Stimulated activated CD8-positive, alpha-beta memory T cell treated with anti-CD3 and anti-CD28 coated beads, Interleukin-15, amount 100 ng/mL, for 48 hours (primary cell): ENCODE measurements at regions not wholly inside any gene's neighbourhood (a gene's known extent, or its start where the extent isn't known, plus 50 kb on each side); places are given as distances from the start of the nearest gene placed in this dataset.
"Not testable (repeated sequence)": the region's sequence is repeated elsewhere in the genome, so short reads cannot be mapped to it uniquely, and the experiment has no call there.

Experiments
- DNase-seq, 2 donors: peaks; one replicate each; pipeline ENCODE4 v3.0.0-alpha.2; 2020; ENCODE audit warnings: low read depth in 2 of 2

- no peak for DNase-seq
These were observed 975.2 kb upstream of the AUTS2 start for GRCh38 chr7:68623030-68623429.

- no peak for DNase-seq
These were observed 970.9 kb upstream of the AUTS2 start for GRCh38 chr7:68627247-68627864.

- DNase-seq: not testable (repeated sequence)
These were observed 967.4 kb upstream of the AUTS2 start for GRCh38 chr7:68630914-68631313.

GRCh38 chr7:68640103-68640502 is 958.2 kb upstream of the AUTS2 start:
- DNase-seq: no peak

- no peak for DNase-seq
These were observed 955.5 kb upstream of the AUTS2 start for GRCh38 chr7:68642727-68643126.

GRCh38 chr7:68663392-68663791 is 934.9 kb upstream of the AUTS2 start:
- no peak for DNase-seq

GRCh38 chr7:68671046-68671445 is 927.2 kb upstream of the AUTS2 start:
- DNase-seq: no peak

GRCh38 chr7:68671671-68672070 is 926.6 kb upstream of the AUTS2 start:
- no peak for DNase-seq

GRCh38 chr7:68674826-68675225 is 923.4 kb upstream of the AUTS2 start:
- DNase-seq: no peak

- DNase-seq: no peak
These were observed 921.3 kb upstream of the AUTS2 start for GRCh38 chr7:68676813-68677535.

GRCh38 chr7:68678196-68678595 is 920.1 kb upstream of the AUTS2 start:
- no peak for DNase-seq

- DNase-seq: no peak
These were observed 918.6 kb upstream of the AUTS2 start for GRCh38 chr7:68679459-68680234.

GRCh38 chr7:68680235-68680872 is 917.9 kb upstream of the AUTS2 start:
- no peak for DNase-seq

- no peak for DNase-seq
These were observed 915.4 kb upstream of the AUTS2 start for GRCh38 chr7:68682910-68683309.

GRCh38 chr7:68684246-68684839 is 913.9 kb upstream of the AUTS2 start:
- DNase-seq: no peak

- no peak for DNase-seq
These were observed 913.3 kb upstream of the AUTS2 start for GRCh38 chr7:68684996-68685395.

- no peak for DNase-seq
These were observed 909.7 kb upstream of the AUTS2 start for GRCh38 chr7:68688416-68689086.

GRCh38 chr7:68689087-68689433 is 909.2 kb upstream of the AUTS2 start:
- no peak for DNase-seq

GRCh38 chr7:68691261-68692216 is 906.7 kb upstream of the AUTS2 start:
- no peak for DNase-seq

GRCh38 chr7:68692511-68692910 is 905.8 kb upstream of the AUTS2 start:
- no peak for DNase-seq
